ENCODE measurements at regions not wholly inside any gene's neighbourhood (a gene's known extent, or its start where the extent isn't known, plus 50 kb on each side); places are given as distances from the start of the nearest gene placed in this dataset.

- H3K4me1 ChIP-seq (ENCODE audit: control insufficient read depth, insufficient read depth, low read length), result peaks cover 2% of the 10 kb centered on the region
- H3K27me3 ChIP-seq (ENCODE audit: control insufficient read depth in 1 of 2, insufficient read depth in 2 of 2, low read length in 2 of 2), result peaks cover 0 to 2% of the 10 kb centered on the region in 2 donors
- no peak overlapping the region for H3K4me3 ChIP-seq (ENCODE audit: low read length in 2 of 2)
- no peak overlapping the region for H3K9ac ChIP-seq (ENCODE audit: low read length in 2 of 2)
- no peaks in the 10 kb centered on the region for H3K36me3 ChIP-seq (ENCODE audit: control insufficient read depth in 2 of 2, insufficient read depth in 2 of 2, low read length in 2 of 2)
- no peaks in the 10 kb centered on the region for H3K9me3 ChIP-seq (ENCODE audit: control insufficient read depth in 2 of 2, low read length in 2 of 2)
- no peak overlapping the region for H3K27ac ChIP-seq (ENCODE audit: low read length)
Observed at GRCh38 chr22:47395481-47395880, 633.0 kb downstream of the TBC1D22A start.

GRCh38 chr22:47394504-47395440, 632.3 kb downstream of the TBC1D22A start:
- Histone ChIP-seq H3K27me3 (ENCODE audit: control insufficient read depth in 1 of 2, insufficient read depth in 2 of 2, low read length in 2 of 2) (peaks cover 0 to 2% of the 10 kb centered on the region in 2 donors), H3K9me3 (ENCODE audit: control insufficient read depth in 2 of 2, low read length in 2 of 2) (no peaks in the 10 kb centered on the region), H3K4me1 (ENCODE audit: control insufficient read depth, insufficient read depth, low read length) (peaks cover 2% of the 10 kb centered on the region), H3K9ac (ENCODE audit: low read length in 2 of 2) (no peak overlapping the region), H3K36me3 (ENCODE audit: control insufficient read depth in 2 of 2, insufficient read depth in 2 of 2, low read length in 2 of 2) (no peaks in the 10 kb centered on the region), H3K27ac (ENCODE audit: low read length) (no peak overlapping the region), H3K4me3 (ENCODE audit: low read length in 2 of 2) (no peak overlapping the region)

GRCh38 chr22:47393191-47393590, 630.7 kb downstream of the TBC1D22A start:
- H3K4me1 ChIP-seq (ENCODE audit: control insufficient read depth, insufficient read depth, low read length), result peaks cover 2% of the 10 kb centered on the region
- H3K27me3 ChIP-seq (ENCODE audit: control insufficient read depth in 1 of 2, insufficient read depth in 2 of 2, low read length in 2 of 2), result peaks cover 0 to 2% of the 10 kb centered on the region in 2 donors

GRCh38 chr22:47392729-47393128, 630.3 kb downstream of the TBC1D22A start:
- H3K36me3 ChIP-seq (ENCODE audit: control insufficient read depth in 2 of 2, insufficient read depth in 2 of 2, low read length in 2 of 2), result no peaks in the 10 kb centered on the region
- no peak overlapping the region for H3K4me3 ChIP-seq (ENCODE audit: low read length in 2 of 2)
- H3K9ac ChIP-seq (ENCODE audit: low read length in 2 of 2), result no peak overlapping the region
- H3K27me3 ChIP-seq (ENCODE audit: control insufficient read depth in 1 of 2, insufficient read depth in 2 of 2, low read length in 2 of 2), result peaks cover 0 to 2% of the 10 kb centered on the region in 2 donors
- H3K27ac ChIP-seq (ENCODE audit: low read length), result no peak overlapping the region
- peaks cover 2% of the 10 kb centered on the region for H3K4me1 ChIP-seq (ENCODE audit: control insufficient read depth, insufficient read depth, low read length)
- H3K9me3 ChIP-seq (ENCODE audit: control insufficient read depth in 2 of 2, low read length in 2 of 2), result no peaks in the 10 kb centered on the region

More at GRCh38 chr22:47393191-47393590, 630.7 kb downstream of the TBC1D22A start:
- Histone ChIP-seq H3K9me3 (ENCODE audit: control insufficient read depth in 2 of 2, low read length in 2 of 2) (no peaks in the 10 kb centered on the region), H3K27ac (ENCODE audit: low read length) (no peak overlapping the region), H3K4me3 (ENCODE audit: low read length in 2 of 2) (no peak overlapping the region), H3K36me3 (ENCODE audit: control insufficient read depth in 2 of 2, insufficient read depth in 2 of 2, low read length in 2 of 2) (no peaks in the 10 kb centered on the region), H3K9ac (ENCODE audit: low read length in 2 of 2) (no peak overlapping the region)

- no peak overlapping the region for H3K4me3 ChIP-seq (ENCODE audit: low read length in 2 of 2)
- no peaks in the 10 kb centered on the region for H3K36me3 ChIP-seq (ENCODE audit: control insufficient read depth in 2 of 2, insufficient read depth in 2 of 2, low read length in 2 of 2)
- H3K9ac ChIP-seq (ENCODE audit: low read length in 2 of 2), result no peak overlapping the region
- no peaks in the 10 kb centered on the region for H3K9me3 ChIP-seq (ENCODE audit: control insufficient read depth in 2 of 2, low read length in 2 of 2)
- H3K27me3 ChIP-seq (ENCODE audit: control insufficient read depth in 1 of 2, insufficient read depth in 2 of 2, low read length in 2 of 2), result peaks cover 0 to 2% of the 10 kb centered on the region in 2 donors
- no peak overlapping the region for H3K27ac ChIP-seq (ENCODE audit: low read length)
- H3K4me1 ChIP-seq (ENCODE audit: control insufficient read depth, insufficient read depth, low read length), result peaks cover 2% of the 10 kb centered on the region
Observed at GRCh38 chr22:47392054-47392347, 629.6 kb downstream of the TBC1D22A start.

- Histone ChIP-seq H3K36me3 (ENCODE audit: control insufficient read depth in 2 of 2, insufficient read depth in 2 of 2, low read length in 2 of 2) (no peaks in the 10 kb centered on the region), H3K4me3 (ENCODE audit: low read length in 2 of 2) (no peak overlapping the region), H3K9me3 (ENCODE audit: control insufficient read depth in 2 of 2, low read length in 2 of 2) (no peaks in the 10 kb centered on the region)
Observed at GRCh38 chr22:47391169-47392053, 629.0 kb downstream of the TBC1D22A start.

GRCh38 chr22:47390026-47390970, 627.8 kb downstream of the TBC1D22A start:
- no peak overlapping the region for H3K27ac ChIP-seq (ENCODE audit: low read length)
- H3K36me3 ChIP-seq (ENCODE audit: control insufficient read depth in 2 of 2, insufficient read depth in 2 of 2, low read length in 2 of 2), result no peaks in the 10 kb centered on the region
- H3K4me3 ChIP-seq (ENCODE audit: low read length in 2 of 2), result no peak overlapping the region
- no peaks in the 10 kb centered on the region for H3K27me3 ChIP-seq (ENCODE audit: control insufficient read depth in 1 of 2, insufficient read depth in 2 of 2, low read length in 2 of 2)
- no peaks in the 10 kb centered on the region for H3K4me1 ChIP-seq (ENCODE audit: control insufficient read depth, insufficient read depth, low read length)
- no peak overlapping the region for H3K9ac ChIP-seq (ENCODE audit: low read length in 2 of 2)
- H3K9me3 ChIP-seq (ENCODE audit: control insufficient read depth in 2 of 2, low read length in 2 of 2), result no peaks in the 10 kb centered on the region

More at GRCh38 chr22:47391169-47392053, 629.0 kb downstream of the TBC1D22A start:
- Histone ChIP-seq H3K27me3 (ENCODE audit: control insufficient read depth in 1 of 2, insufficient read depth in 2 of 2, low read length in 2 of 2) (peaks cover 0 to 2% of the 10 kb centered on the region in 2 donors), H3K4me1 (ENCODE audit: control insufficient read depth, insufficient read depth, low read length) (peaks cover 2% of the 10 kb centered on the region), H3K27ac (ENCODE audit: low read length) (no peak overlapping the region), H3K9ac (ENCODE audit: low read length in 2 of 2) (no peak overlapping the region)

GRCh38 chr22:47389201-47389600, 626.8 kb downstream of the TBC1D22A start:
- Histone ChIP-seq H3K9ac (ENCODE audit: low read length in 2 of 2) (no peak overlapping the region), H3K9me3 (ENCODE audit: control insufficient read depth in 2 of 2, low read length in 2 of 2) (no peaks in the 10 kb centered on the region), H3K27ac (ENCODE audit: low read length) (no peak overlapping the region), H3K4me1 (ENCODE audit: control insufficient read depth, insufficient read depth, low read length) (no peaks in the 10 kb centered on the region), H3K4me3 (ENCODE audit: low read length in 2 of 2) (no peak overlapping the region), H3K36me3 (ENCODE audit: control insufficient read depth in 2 of 2, insufficient read depth in 2 of 2, low read length in 2 of 2) (no peaks in the 10 kb centered on the region), H3K27me3 (ENCODE audit: control insufficient read depth in 1 of 2, insufficient read depth in 2 of 2, low read length in 2 of 2) (peaks cover 0 to 4% of the 10 kb centered on the region in 2 donors)

GRCh38 chr22:47388778-47389177, 626.3 kb downstream of the TBC1D22A start:
- Histone ChIP-seq H3K9ac (ENCODE audit: low read length in 2 of 2) (no peak overlapping the region), H3K36me3 (ENCODE audit: control insufficient read depth in 2 of 2, insufficient read depth in 2 of 2, low read length in 2 of 2) (no peaks in the 10 kb centered on the region), H3K27ac (ENCODE audit: low read length) (no peak overlapping the region), H3K4me3 (ENCODE audit: low read length in 2 of 2) (no peak overlapping the region), H3K4me1 (ENCODE audit: control insufficient read depth, insufficient read depth, low read length) (no peaks in the 10 kb centered on the region), H3K9me3 (ENCODE audit: control insufficient read depth in 2 of 2, low read length in 2 of 2) (no peaks in the 10 kb centered on the region), H3K27me3 (ENCODE audit: control insufficient read depth in 1 of 2, insufficient read depth in 2 of 2, low read length in 2 of 2) (peaks cover 0 to 6% of the 10 kb centered on the region in 2 donors)

GRCh38 chr22:47388331-47388730, 625.9 kb downstream of the TBC1D22A start:
- Histone ChIP-seq H3K4me3 (ENCODE audit: low read length in 2 of 2) (no peak overlapping the region), H3K27ac (ENCODE audit: low read length) (no peak overlapping the region), H3K36me3 (ENCODE audit: control insufficient read depth in 2 of 2, insufficient read depth in 2 of 2, low read length in 2 of 2) (no peaks in the 10 kb centered on the region), H3K4me1 (ENCODE audit: control insufficient read depth, insufficient read depth, low read length) (no peaks in the 10 kb centered on the region), H3K9ac (ENCODE audit: low read length in 2 of 2) (no peak overlapping the region), H3K9me3 (ENCODE audit: control insufficient read depth in 2 of 2, low read length in 2 of 2) (no peaks in the 10 kb centered on the region), H3K27me3 (ENCODE audit: control insufficient read depth in 1 of 2, insufficient read depth in 2 of 2, low read length in 2 of 2) (peaks cover 0 to 6% of the 10 kb centered on the region in 2 donors)

All from stomach smooth muscle (tissue), 2 donors.